B cell (primary cell): ENCODE measurements at regions not wholly inside any gene's neighbourhood (a gene's known extent, or its start where the extent isn't known, plus 50 kb on each side); places are given as distances from the start of the nearest gene placed in this dataset.

ENCODE experiments used
- ATAC-seq: fragments of 200-7000 bp; cut with Tn5 transposase; one replicate; pipeline ENCODE4 v1.10.0; 2021; ENCODE audit warnings: low read depth, mild to moderate bottlenecking, moderate number of reproducible peaks, moderate library complexity
- CTCF ChIA-PET: fragments of 350-600 bp; sonication (Branson Sonifier 250); formaldehyde crosslinking; loops from one replicate; lab custom pipeline; 2021; ENCODE audit warnings: antibody characterized with exemption, inconsistent platforms; lab: Charles Lee
- POLR2A ChIA-PET: fragments of 350-600 bp; sonication (Branson Sonifier 250); formaldehyde crosslinking; loops from one replicate; lab custom pipeline; 2021; ENCODE audit warnings: antibody characterized with exemption; lab: Charles Lee
- DNase-seq: peaks from one replicate; pipeline ENCODE4 v3.0.0; 2013
- H2AFZ ChIP-seq: 2 replicates; pipeline ENCODE4 v1.6.1; 2012; ENCODE audit warnings: mild to moderate bottlenecking, low read depth, low read length; ENCODE audit not compliant: insufficient read depth, poor library complexity, severe bottlenecking
- H3K27ac ChIP-seq, 2 donors: 1 replicate in 1 of 2; 2 replicates in 1 of 2; pipeline ENCODE4 v1.5.1; 2012 to 2013; ENCODE audit warnings: low read length in 2 of 2, mild to moderate bottlenecking in 2 of 2, moderate library complexity in 1 of 2
- H3K27me3 ChIP-seq, 4 experiments: fragments of 200-600 bp in 1 of 4; sonication (generic) in 1 of 4; replicated peaks in 1 of 4; 1 replicate in 2 of 4; 2 replicates in 2 of 4; pipeline versions ENCODE4 v1.6.1 to v1.7.0; 2013 to 2016; ENCODE audit warnings: low read length in 3 of 4, mild to moderate bottlenecking in 2 of 4, mixed read lengths in 1 of 4, moderate library complexity in 1 of 4; ENCODE audit not compliant: insufficient read depth in 4 of 4, control insufficient read depth in 3 of 4; ENCODE audit errors: control extremely low read depth in 1 of 4
- H3K36me3 ChIP-seq, 2 experiments: replicated peaks in 1 of 2; 1 replicate in 1 of 2; 2 replicates in 1 of 2; pipeline versions ENCODE4 v1.6.1 to v1.7.1; 2013; ENCODE audit warnings: low read length in 1 of 2; ENCODE audit not compliant: insufficient read depth in 2 of 2, control insufficient read depth in 1 of 2; ENCODE audit errors: control extremely low read depth in 1 of 2, extremely low read depth in 1 of 2
- H3K4me1 ChIP-seq, 2 donors: fragments of 200-600 bp in 1 of 2; sonication (generic) in 1 of 2; 1 replicate in 1 of 2; 2 replicates in 1 of 2; pipeline versions ENCODE4 v1.5.1 to v1.6.1; 2013 to 2017; ENCODE audit warnings: low read length in 2 of 2; ENCODE audit not compliant: control insufficient read depth in 2 of 2, insufficient read depth in 2 of 2
- H3K4me2 ChIP-seq: replicated peaks from 2 replicates; pipeline ENCODE3; 2012; ENCODE audit warnings: mild to moderate bottlenecking, low read depth, low read length; ENCODE audit not compliant: poor library complexity, severe bottlenecking
- H3K4me3 ChIP-seq, 5 experiments: fragments of 200-600 bp in 1 of 5; sonication (generic) in 1 of 5; 1 replicate in 3 of 5; 2 replicates in 2 of 5; pipeline versions ENCODE4 v1.5.1 to v1.7.0; 2011 to 2016; ENCODE audit warnings: low read length in 4 of 5, mild to moderate bottlenecking in 4 of 5, low read depth in 2 of 5, control low read depth in 1 of 5, moderate library complexity in 1 of 5; ENCODE audit not compliant: insufficient read depth in 1 of 5; ENCODE audit errors: control extremely low read depth in 1 of 5, extremely low read depth in 1 of 5
- H3K79me2 ChIP-seq: fragments of 200-600 bp; sonication (generic); one replicate; pipeline ENCODE4 v1.6.0; 2016; ENCODE audit warnings: low read length; ENCODE audit not compliant: control insufficient read depth, insufficient read depth
- H3K9ac ChIP-seq: fragments of 200-600 bp; sonication (generic); 2 replicates; pipeline ENCODE4 v1.6.1; 2017; ENCODE audit warnings: mild to moderate bottlenecking, low read length, moderate library complexity
- H3K9me3 ChIP-seq, 3 donors: one replicate each; pipeline versions ENCODE4 v1.6.1 to v1.7.1; 2013; ENCODE audit warnings: low read length in 2 of 3; ENCODE audit not compliant: control insufficient read depth in 2 of 3, insufficient read depth in 1 of 3; ENCODE audit errors: control extremely low read depth in 1 of 3
- H4K20me1 ChIP-seq: 2 replicates; pipeline ENCODE4 v1.6.0; 2012; ENCODE audit warnings: mild to moderate bottlenecking, low read length; ENCODE audit not compliant: insufficient read depth, control insufficient read depth, poor library complexity, severe bottlenecking
- H3K27ac Mint-ChIP-seq: one replicate; pipeline ENCODE4 v1.8.0; 2021; ENCODE audit warnings: mixed read lengths
- H3K27me3 Mint-ChIP-seq: one replicate; pipeline ENCODE4 v1.8.0; 2021; ENCODE audit warnings: mixed read lengths
- H3K4me1 Mint-ChIP-seq: one replicate; pipeline ENCODE4 v1.8.0; 2021; ENCODE audit warnings: mixed read lengths
- H3K4me3 Mint-ChIP-seq: one replicate; pipeline ENCODE4 v1.8.0; 2021; ENCODE audit warnings: mixed read lengths
- H3K9me3 Mint-ChIP-seq: one replicate; pipeline ENCODE4 v1.8.0; 2022; ENCODE audit warnings: mixed read lengths; ENCODE audit not compliant: insufficient read depth
- EZH2 ChIP-seq: IDR thresholded peaks from 2 replicates; pipeline ENCODE4 v1.6.1; 2012; ENCODE audit warnings: borderline replicate concordance, low read depth, mild to moderate bottlenecking, moderate library complexity, low read length; ENCODE audit not compliant: insufficient read depth, poor library complexity, severe bottlenecking
- WGBS: methylation state at CpG from one replicate; pipeline ENCODE4 v1.1.5; 2013; ENCODE audit warnings: missing lambda C conversion rate; ENCODE audit not compliant: insufficient coverage; 5-methylcytosine and 5-hydroxymethylcytosine counted together
- intact Hi-C: fragments of 100-400 bp; cut with micrococcal nuclease; formaldehyde crosslinking; loops from one replicate; pipeline ENCODE4 v1.10.0; 2022
- TF ChIP-seq, protein P1 (sequence below): fragments of 200-600 bp; IDR thresholded peaks from one replicate; pipeline ENCODE4 v1.8.0; 2022; ENCODE audit warnings: antibody characterized with exemption, mild to moderate bottlenecking

DNA sequence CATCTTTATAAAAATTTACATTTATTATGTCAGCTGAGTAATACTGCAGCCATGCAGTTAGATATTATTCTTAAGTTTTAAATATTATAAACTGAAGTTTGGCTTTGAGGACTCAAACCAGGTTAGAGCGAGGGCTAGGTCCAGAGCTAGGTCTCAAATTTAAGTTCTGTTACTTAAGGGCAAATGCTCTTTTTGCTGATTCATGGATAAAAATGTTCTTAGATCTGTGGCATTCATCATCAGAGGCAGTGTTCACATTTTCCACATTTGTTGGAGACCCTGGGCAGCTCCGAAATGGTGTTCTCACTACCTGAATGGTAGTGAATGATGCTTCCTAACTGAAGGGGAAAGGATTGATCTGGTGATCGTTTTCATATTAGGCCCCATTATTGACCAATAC, 121.4 kb upstream of the MB21D2 start:
- intact Hi-C loops = no loop called here

DNA sequence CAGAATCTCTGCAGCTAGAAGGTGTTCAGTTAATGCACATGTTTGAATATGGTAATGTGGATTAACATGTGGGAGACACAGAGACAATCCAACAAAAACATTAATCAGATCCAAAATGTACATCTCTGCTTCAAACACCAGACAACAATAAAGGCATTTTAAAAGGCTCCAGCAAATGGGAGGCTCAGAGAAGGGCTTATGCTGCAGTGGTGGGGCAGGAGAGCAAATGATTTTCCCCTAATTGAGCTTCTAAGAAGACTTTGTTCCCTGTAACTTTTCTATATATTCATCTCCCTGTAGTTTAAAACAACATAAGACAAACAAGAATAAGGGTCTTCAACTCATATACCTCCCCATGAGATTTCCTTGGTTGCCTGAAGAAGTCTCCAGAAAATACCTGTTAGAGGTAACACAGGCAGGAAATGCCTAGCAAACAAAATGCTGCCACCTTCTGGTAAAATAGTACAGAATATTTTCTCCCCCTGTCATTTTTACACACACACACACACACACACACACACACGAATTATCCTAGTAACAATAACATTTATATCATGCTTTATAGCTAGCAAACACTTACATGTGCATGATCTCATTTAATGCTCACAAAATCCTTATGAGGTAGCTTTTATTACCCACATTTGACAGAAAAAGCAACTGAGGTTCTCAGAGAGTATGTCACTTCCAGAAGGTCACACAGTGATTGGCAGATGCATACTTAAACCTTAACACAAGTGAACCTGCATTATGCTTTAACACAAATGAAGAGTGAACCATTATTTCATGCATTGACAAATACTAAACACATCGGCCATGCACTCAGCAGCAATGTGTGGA, 123.4 kb upstream of the MB21D2 start:
- no peak overlapping the region for H3K27ac ChIP-seq
- DNase-seq (peak; percentile 24), ATAC-seq (no peak)
- no peaks in the 10 kb centered on the region for H3K79me2 ChIP-seq
- no peaks in the 10 kb centered on the region for H4K20me1 ChIP-seq
- ChIA-PET CTCF (interaction anchor here (0.5 to 2.7 kb wide), 9 partner anchors 11 to 574 kb away, joined by 3 to 16 read pairs (median 3); no protein-coding TSS in a partner anchor), POLR2A (no interaction called here)
- no peaks in the 10 kb centered on the region for H3K4me1 Mint-ChIP-seq
- H3K9me3 ChIP-seq = no peaks in the 10 kb centered on the region
- no peak overlapping the region for H3K4me3 Mint-ChIP-seq
- no peak overlapping the region for H3K4me3 ChIP-seq
- no peaks in the 10 kb centered on the region for H3K27me3 ChIP-seq
- no peak overlapping the region for H2AFZ ChIP-seq
- intact Hi-C loops = loop anchor here (1.0 kb wide), 1 partner anchor 229 kb away; no protein-coding TSS in a partner anchor
- H3K9ac ChIP-seq = no peak overlapping the region
- no peak overlapping the region for H3K27ac Mint-ChIP-seq
- WGBS = 0% methylated on average over 1 of the region's 2 CpGs
- no peaks in the 10 kb centered on the region for H3K27me3 Mint-ChIP-seq
- TF ChIP-seq, protein P1, sequence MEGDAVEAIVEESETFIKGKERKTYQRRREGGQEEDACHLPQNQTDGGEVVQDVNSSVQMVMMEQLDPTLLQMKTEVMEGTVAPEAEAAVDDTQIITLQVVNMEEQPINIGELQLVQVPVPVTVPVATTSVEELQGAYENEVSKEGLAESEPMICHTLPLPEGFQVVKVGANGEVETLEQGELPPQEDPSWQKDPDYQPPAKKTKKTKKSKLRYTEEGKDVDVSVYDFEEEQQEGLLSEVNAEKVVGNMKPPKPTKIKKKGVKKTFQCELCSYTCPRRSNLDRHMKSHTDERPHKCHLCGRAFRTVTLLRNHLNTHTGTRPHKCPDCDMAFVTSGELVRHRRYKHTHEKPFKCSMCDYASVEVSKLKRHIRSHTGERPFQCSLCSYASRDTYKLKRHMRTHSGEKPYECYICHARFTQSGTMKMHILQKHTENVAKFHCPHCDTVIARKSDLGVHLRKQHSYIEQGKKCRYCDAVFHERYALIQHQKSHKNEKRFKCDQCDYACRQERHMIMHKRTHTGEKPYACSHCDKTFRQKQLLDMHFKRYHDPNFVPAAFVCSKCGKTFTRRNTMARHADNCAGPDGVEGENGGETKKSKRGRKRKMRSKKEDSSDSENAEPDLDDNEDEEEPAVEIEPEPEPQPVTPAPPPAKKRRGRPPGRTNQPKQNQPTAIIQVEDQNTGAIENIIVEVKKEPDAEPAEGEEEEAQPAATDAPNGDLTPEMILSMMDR = peak; percentile 24
- no peak for TF ChIP-seq EZH2
- no peaks in the 10 kb centered on the region for H3K9me3 Mint-ChIP-seq
- H3K36me3 ChIP-seq = no peaks in the 10 kb centered on the region
- no peaks in the 10 kb centered on the region for H3K4me1 ChIP-seq
- H3K4me2 ChIP-seq = no peak overlapping the region

More for the DNA sequence above, 121.4 kb upstream of the MB21D2 start:
- Mint-ChIP-seq H3K9me3 (no peaks in the 10 kb centered on the region), H3K4me1 (no peaks in the 10 kb centered on the region), H3K4me3 (no peak overlapping the region), H3K27me3 (no peaks in the 10 kb centered on the region), H3K27ac (no peak overlapping the region)
- POLR2A ChIA-PET = no interaction called here
- Histone ChIP-seq H3K36me3 (no peaks in the 10 kb centered on the region), H3K27ac (no peak overlapping the region), H3K27me3 (no peaks in the 10 kb centered on the region), H3K79me2 (no peaks in the 10 kb centered on the region), H2AFZ (no peak overlapping the region), H3K4me3 (no peak overlapping the region), H3K9me3 (no peaks in the 10 kb centered on the region), H3K9ac (no peak overlapping the region), H4K20me1 (no peaks in the 10 kb centered on the region), H3K4me1 (no peaks in the 10 kb centered on the region), H3K4me2 (no peak overlapping the region)
- no peak for DNase-seq
- no peak for ATAC-seq
- no peak for TF ChIP-seq EZH2
- CTCF ChIA-PET = interaction anchor here (0.9 to 1.1 kb wide), 3 partner anchors 223 to 571 kb away, joined by 3 read pairs; no protein-coding TSS in a partner anchor
- WGBS = 100% methylated on average over 1 of the region's 3 CpGs
